Neural progenitor cell (in vitro differentiated cells): ENCODE measurements at regions not wholly inside any gene's neighbourhood (a gene's known extent, or its start where the extent isn't known, plus 50 kb on each side); places are given as distances from the start of the nearest gene placed in this dataset.

Source experiments
- DNase-seq: peaks from one replicate; pipeline ENCODE4 v3.0.0-alpha.2; 2016; ENCODE audit warnings: low spot score
- H2AFZ ChIP-seq: fragments of 200-600 bp; sonication (generic); replicated peaks from 2 replicates; pipeline ENCODE4 v1.6.1; 2016; ENCODE audit warnings: antibody characterized with exemption
- H3F3A ChIP-seq: fragments of 200-600 bp; sonication (generic); 2 replicates; pipeline ENCODE4 v1.6.1; 2016; ENCODE audit warnings: antibody characterized with exemption, low read depth
- H3K27ac ChIP-seq: fragments of 200-600 bp; sonication (generic); 2 replicates; pipeline ENCODE4 v1.5.1; 2016; ENCODE audit warnings: mild to moderate bottlenecking
- H3K27me3 ChIP-seq: fragments of 200-600 bp; sonication (generic); 2 replicates; pipeline ENCODE4 v1.6.1; 2016; ENCODE audit warnings: mild to moderate bottlenecking, moderate library complexity
- H3K36me3 ChIP-seq: fragments of 200-600 bp; sonication (generic); 2 replicates; pipeline ENCODE4 v1.5.1; 2016
- H3K4me1 ChIP-seq: fragments of 200-600 bp; sonication (generic); 2 replicates; pipeline ENCODE4 v1.6.1; 2016; ENCODE audit warnings: mixed run types
- H3K4me2 ChIP-seq: fragments of 200-600 bp; sonication (generic); 2 replicates; pipeline ENCODE4 v1.6.1; 2016
- H3K4me3 ChIP-seq: fragments of 200-600 bp; sonication (generic); 2 replicates; pipeline ENCODE4 v1.5.1; 2016
- H3K79me2 ChIP-seq: fragments of 200-600 bp; sonication (generic); 2 replicates; pipeline ENCODE4 v1.6.1; 2016; ENCODE audit warnings: low read depth
- H3K9ac ChIP-seq: fragments of 200-600 bp; sonication (generic); 2 replicates; pipeline ENCODE4 v1.6.1; 2016
- H3K9me3 ChIP-seq: fragments of 200-600 bp; sonication (generic); 2 replicates; pipeline ENCODE4 v1.5.1; 2016; ENCODE audit warnings: low read depth
- H4K20me1 ChIP-seq: fragments of 200-600 bp; sonication (generic); 2 replicates; pipeline ENCODE4 v1.6.1; 2016; ENCODE audit warnings: low read depth
- H3K27ac Mint-ChIP-seq: 3 replicates; pipeline ENCODE4 v1.8.0; 2021; ENCODE audit warnings: mixed read lengths
- H3K27me3 Mint-ChIP-seq: 2 replicates; pipeline ENCODE4 v1.8.0; 2022; ENCODE audit warnings: low read depth, mild to moderate bottlenecking, inconsistent platforms, moderate library complexity, mixed read lengths; ENCODE audit not compliant: insufficient read depth
- H3K36me3 Mint-ChIP-seq: 3 replicates; pipeline ENCODE4 v1.8.0; 2021; ENCODE audit warnings: mixed read lengths
- H3K4me1 Mint-ChIP-seq: 3 replicates; pipeline ENCODE4 v1.8.0; 2021; ENCODE audit warnings: mixed read lengths
- H3K4me3 Mint-ChIP-seq: 3 replicates; pipeline ENCODE4 v1.8.0; 2021; ENCODE audit warnings: mild to moderate bottlenecking, moderate library complexity, mixed read lengths
- H3K9me3 Mint-ChIP-seq: 3 replicates; pipeline ENCODE4 v1.8.0; 2020; ENCODE audit warnings: mixed read lengths
- EZH2 ChIP-seq: fragments of 200-600 bp; sonication (generic); IDR thresholded peaks from 2 replicates; pipeline ENCODE4 v1.6.1; 2017; ENCODE audit warnings: antibody characterized with exemption, mild to moderate bottlenecking, moderate library complexity
- EZH2phosphoT487 ChIP-seq: fragments of 200-600 bp; sonication (generic); IDR thresholded peaks from 2 replicates; pipeline ENCODE4 v1.6.1; 2017; ENCODE audit warnings: antibody characterized with exemption
- TF ChIP-seq, protein P1 (sequence below): fragments of 200-600 bp; sonication (generic); IDR thresholded peaks from 2 replicates; pipeline ENCODE4 v1.5.1; 2017; ENCODE audit warnings: antibody characterized with exemption, mild to moderate bottlenecking

DNA sequence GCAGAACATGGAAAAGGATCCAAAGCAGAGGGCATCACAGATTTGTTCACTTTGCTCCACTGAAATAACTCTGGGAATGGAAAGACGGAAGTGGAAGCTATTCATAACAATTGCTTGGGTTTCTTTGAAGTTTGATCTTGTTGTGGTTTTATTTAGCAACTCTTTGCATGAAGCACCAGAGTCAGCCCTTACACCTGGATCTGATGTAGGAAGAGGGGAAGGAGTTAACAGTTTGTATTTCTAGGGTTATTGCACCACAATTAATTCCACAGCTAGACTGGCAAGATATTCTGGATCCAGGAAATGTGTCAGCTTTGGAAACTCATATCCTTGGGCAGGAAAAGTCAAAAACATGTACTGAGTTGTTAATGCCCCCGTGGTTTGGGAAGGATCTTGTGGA is 1143.4 kb downstream of the CNTNAP5 start:
- Mint-ChIP-seq H3K36me3 (no peaks in the 10 kb centered on the region), H3K27me3 (no peaks in the 10 kb centered on the region), H3K9me3 (no peaks in the 10 kb centered on the region), H3K27ac (no peak overlapping the region), H3K4me3 (no peak overlapping the region), H3K4me1 (no peaks in the 10 kb centered on the region)
- H3F3A ChIP-seq: no peaks in the 10 kb centered on the region
- H4K20me1 ChIP-seq: no peaks in the 10 kb centered on the region
- H3K9me3 ChIP-seq: no peaks in the 10 kb centered on the region
- no peaks in the 10 kb centered on the region for H3K36me3 ChIP-seq
- H3K4me2 ChIP-seq: no peak overlapping the region
- H2AFZ ChIP-seq: no peak overlapping the region
- TF ChIP-seq EZH2phosphoT487 (no peak), EZH2 (no peak)
- TF ChIP-seq, protein P1, sequence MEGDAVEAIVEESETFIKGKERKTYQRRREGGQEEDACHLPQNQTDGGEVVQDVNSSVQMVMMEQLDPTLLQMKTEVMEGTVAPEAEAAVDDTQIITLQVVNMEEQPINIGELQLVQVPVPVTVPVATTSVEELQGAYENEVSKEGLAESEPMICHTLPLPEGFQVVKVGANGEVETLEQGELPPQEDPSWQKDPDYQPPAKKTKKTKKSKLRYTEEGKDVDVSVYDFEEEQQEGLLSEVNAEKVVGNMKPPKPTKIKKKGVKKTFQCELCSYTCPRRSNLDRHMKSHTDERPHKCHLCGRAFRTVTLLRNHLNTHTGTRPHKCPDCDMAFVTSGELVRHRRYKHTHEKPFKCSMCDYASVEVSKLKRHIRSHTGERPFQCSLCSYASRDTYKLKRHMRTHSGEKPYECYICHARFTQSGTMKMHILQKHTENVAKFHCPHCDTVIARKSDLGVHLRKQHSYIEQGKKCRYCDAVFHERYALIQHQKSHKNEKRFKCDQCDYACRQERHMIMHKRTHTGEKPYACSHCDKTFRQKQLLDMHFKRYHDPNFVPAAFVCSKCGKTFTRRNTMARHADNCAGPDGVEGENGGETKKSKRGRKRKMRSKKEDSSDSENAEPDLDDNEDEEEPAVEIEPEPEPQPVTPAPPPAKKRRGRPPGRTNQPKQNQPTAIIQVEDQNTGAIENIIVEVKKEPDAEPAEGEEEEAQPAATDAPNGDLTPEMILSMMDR: no peak
- H3K4me3 ChIP-seq: no peak overlapping the region
- H3K27ac ChIP-seq: no peak overlapping the region
- H3K79me2 ChIP-seq: no peaks in the 10 kb centered on the region
- no peaks in the 10 kb centered on the region for H3K4me1 ChIP-seq
- H3K9ac ChIP-seq: no peak overlapping the region
- H3K27me3 ChIP-seq: no peaks in the 10 kb centered on the region
- no peak for DNase-seq

DNA sequence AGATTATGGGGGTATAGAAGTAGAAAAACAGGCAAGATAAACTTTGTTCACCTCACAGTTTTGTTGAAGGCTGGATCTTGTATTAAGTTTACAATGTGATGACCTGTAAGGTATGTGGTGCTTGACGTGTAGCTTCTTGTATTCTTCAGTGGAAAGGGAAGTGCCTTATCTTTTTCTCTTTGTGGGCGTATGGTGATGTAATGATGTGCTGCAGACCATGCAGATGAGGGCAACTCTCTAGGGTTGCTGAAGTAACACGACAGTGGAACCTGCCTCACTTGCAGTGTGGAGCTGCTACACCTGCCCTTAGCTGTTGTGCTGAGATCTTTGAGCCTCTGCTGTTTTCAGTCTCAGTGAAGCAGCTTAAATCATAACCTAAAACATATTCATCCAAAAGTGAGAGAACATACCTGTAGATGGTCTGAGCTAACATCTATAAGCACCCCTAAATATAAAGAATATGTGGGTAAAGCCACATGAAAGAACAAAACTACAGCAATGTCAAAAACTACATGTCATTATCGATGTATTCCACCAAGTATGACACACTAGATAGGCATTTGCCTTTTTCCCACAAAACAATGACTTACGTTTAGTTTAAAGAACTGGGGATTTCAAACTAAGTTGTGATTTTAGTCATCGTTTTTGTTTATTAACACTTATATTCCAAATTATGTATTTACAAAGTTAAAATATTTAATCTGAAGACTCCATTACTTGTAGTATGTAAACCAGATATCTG is 1144.1 kb downstream of the CNTNAP5 start:
- H3K4me3 ChIP-seq: no peak overlapping the region
- no peak overlapping the region for H3K9ac ChIP-seq
- H3K27ac ChIP-seq: no peak overlapping the region
- no peaks in the 10 kb centered on the region for H3F3A ChIP-seq
- H3K9me3 ChIP-seq: no peaks in the 10 kb centered on the region
- no peaks in the 10 kb centered on the region for H3K4me1 ChIP-seq
- H4K20me1 ChIP-seq: no peaks in the 10 kb centered on the region
- Mint-ChIP-seq H3K36me3 (no peaks in the 10 kb centered on the region), H3K4me1 (no peaks in the 10 kb centered on the region), H3K27ac (no peak overlapping the region), H3K27me3 (no peaks in the 10 kb centered on the region), H3K4me3 (no peak overlapping the region), H3K9me3 (no peaks in the 10 kb centered on the region)
- H3K4me2 ChIP-seq: no peak overlapping the region
- H3K79me2 ChIP-seq: no peaks in the 10 kb centered on the region
- H2AFZ ChIP-seq: no peak overlapping the region
- DNase-seq: no peak
- TF ChIP-seq EZH2 (no peak), EZH2phosphoT487 (no peak)
- TF ChIP-seq, protein P1: no peak
- H3K27me3 ChIP-seq: no peaks in the 10 kb centered on the region
- no peaks in the 10 kb centered on the region for H3K36me3 ChIP-seq

GRCh38 chr2:125169764-125170146 is 1144.7 kb downstream of the CNTNAP5 start:
- no peaks in the 10 kb centered on the region for H3F3A ChIP-seq
- DNase-seq: no peak
- Mint-ChIP-seq H3K4me1 (no peaks in the 10 kb centered on the region), H3K36me3 (no peaks in the 10 kb centered on the region), H3K27me3 (no peaks in the 10 kb centered on the region), H3K9me3 (no peaks in the 10 kb centered on the region), H3K4me3 (no peak overlapping the region), H3K27ac (no peak overlapping the region)
- no peaks in the 10 kb centered on the region for H3K79me2 ChIP-seq
- TF ChIP-seq, protein P1: no peak
- TF ChIP-seq EZH2phosphoT487: no peak
- no peak for TF ChIP-seq EZH2
- no peak overlapping the region for H3K27ac ChIP-seq
- no peak overlapping the region for H3K9ac ChIP-seq
- no peak overlapping the region for H3K4me3 ChIP-seq
- no peak overlapping the region for H3K4me2 ChIP-seq
- no peaks in the 10 kb centered on the region for H3K36me3 ChIP-seq
- no peaks in the 10 kb centered on the region for H3K27me3 ChIP-seq
- H3K9me3 ChIP-seq: no peaks in the 10 kb centered on the region
- H2AFZ ChIP-seq: no peak overlapping the region
- H4K20me1 ChIP-seq: no peaks in the 10 kb centered on the region
- no peaks in the 10 kb centered on the region for H3K4me1 ChIP-seq
